Erythroblast (primary cell): ENCODE measurements at regions not wholly inside any gene's neighbourhood (a gene's known extent, or its start where the extent isn't known, plus 50 kb on each side); places are given as distances from the start of the nearest gene placed in this dataset.

Experiments
- DNase-seq, 2 experiments: peaks; one replicate each; lab custom pipeline; 2025; lab: John Stamatoyannopoulos, UW
- GATA1 ChIP-seq: IDR thresholded peaks from 2 replicates; pipeline ENCODE4 v1.6.1; 2011; ENCODE audit warnings: low read depth, mild to moderate bottlenecking, control low read depth, low read length, moderate library complexity
- POLR2A ChIP-seq: IDR thresholded peaks from 2 replicates; pipeline ENCODE4 v1.6.1; 2011; ENCODE audit warnings: mild to moderate bottlenecking, low read length

GRCh38 chr20:51144476-51144875, 121.6 kb upstream of the KCNG1 start:
- TF ChIP-seq GATA1 (no peak), POLR2A (no peak)
- no peak for DNase-seq

- DNase-seq = no peak
- TF ChIP-seq GATA1 = no peak
- TF ChIP-seq POLR2A = no peak
Observed at GRCh38 chr20:51143652-51144051, 120.7 kb upstream of the KCNG1 start.

- TF ChIP-seq POLR2A (no peak), GATA1 (no peak)
Observed at GRCh38 chr20:51142448-51142847, 119.5 kb upstream of the KCNG1 start.

DNA sequence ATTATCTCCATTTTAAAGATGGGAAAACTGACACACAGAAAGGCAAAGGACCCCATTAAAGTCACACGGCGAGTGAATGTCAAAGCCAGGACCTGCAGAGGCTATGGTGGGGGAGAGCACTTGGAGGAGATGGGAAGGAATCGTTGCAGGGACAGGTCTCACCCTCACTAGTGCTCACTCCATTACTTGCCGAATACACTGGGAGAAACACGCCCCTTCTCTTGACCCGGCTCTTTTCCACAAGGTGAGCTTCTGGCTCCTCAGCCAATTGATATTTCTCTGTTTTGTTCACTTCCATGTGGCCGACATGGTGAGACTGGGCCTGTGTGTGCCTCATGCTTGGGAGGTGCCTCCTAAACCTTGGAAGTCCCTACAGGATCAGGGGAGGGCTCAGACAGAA, 117.8 kb upstream of the KCNG1 start:
- no peak for TF ChIP-seq POLR2A
- no peak for TF ChIP-seq GATA1
- no peak for DNase-seq

More at GRCh38 chr20:51142448-51142847, 119.5 kb upstream of the KCNG1 start:
- no peak for DNase-seq

DNA sequence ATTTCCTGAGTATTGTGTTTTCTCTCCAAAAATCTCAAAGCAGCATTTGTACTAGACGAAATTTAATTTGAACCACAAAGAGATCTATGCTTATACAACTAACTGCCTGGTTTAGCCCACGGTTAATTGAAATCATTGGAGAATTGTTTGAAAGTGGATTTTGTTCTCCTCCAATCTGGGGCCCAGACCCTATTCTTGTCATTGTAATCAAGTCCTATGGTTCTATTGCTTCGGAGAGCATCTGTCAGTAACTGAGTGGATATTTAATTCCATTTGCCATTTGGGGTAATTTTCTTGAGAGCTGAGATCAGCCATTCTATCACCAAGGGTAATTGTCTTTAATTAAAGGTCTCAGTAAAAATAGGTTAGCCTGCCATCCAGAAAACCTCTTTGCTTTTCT, 117.0 kb upstream of the KCNG1 start:
- no peak for TF ChIP-seq GATA1
- TF ChIP-seq POLR2A = no peak
- DNase-seq = no peak

- no peak for TF ChIP-seq POLR2A
- no peak for TF ChIP-seq GATA1
Observed at GRCh38 chr20:51138576-51138975, 115.7 kb upstream of the KCNG1 start.

DNA sequence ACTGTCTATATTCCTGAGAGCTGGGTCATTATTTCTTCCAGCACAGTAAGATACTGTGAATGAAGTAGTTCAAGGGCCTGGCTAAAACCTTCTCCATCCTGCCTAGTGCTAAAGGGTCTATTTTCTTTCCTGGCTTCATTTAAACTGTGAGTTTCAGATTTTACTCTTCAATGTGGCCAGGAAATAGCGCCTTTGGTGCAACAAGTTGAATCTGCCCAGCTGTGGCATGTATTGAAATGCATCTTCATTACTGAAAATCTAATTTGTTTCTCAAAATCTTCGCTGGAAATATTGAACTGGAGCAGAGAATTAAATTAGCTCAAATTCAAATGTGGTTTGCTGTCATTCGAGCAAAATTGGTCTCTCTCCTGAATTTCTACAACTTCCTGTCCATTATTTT, 114.6 kb upstream of the KCNG1 start:
- no peak for DNase-seq
- TF ChIP-seq GATA1 (no peak), POLR2A (no peak)

More at GRCh38 chr20:51138576-51138975, 115.7 kb upstream of the KCNG1 start:
- no peak for DNase-seq

GRCh38 chr20:51135926-51136715, 113.2 kb upstream of the KCNG1 start:
- TF ChIP-seq POLR2A = no peak
- no peak for TF ChIP-seq GATA1
- no peak for DNase-seq

DNA sequence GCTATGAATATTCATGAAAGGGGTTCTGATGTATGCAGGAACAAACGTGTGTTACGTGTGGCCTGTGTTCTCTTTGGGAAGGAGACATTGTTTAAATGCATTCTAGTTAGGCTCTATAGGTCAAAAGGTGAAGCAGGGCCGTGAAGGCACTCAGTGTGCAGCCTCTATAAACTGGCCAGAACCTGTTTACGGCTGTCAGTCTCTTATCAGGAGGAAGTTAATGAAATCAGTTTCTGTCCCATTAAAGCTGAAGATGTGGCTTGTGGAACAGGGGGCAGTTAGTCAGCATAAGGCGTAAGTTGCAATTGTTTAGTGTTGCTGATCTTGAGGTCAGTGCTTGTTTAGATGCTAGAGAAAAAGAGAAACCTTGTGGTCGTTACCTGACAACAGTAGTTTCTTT, 111.5 kb upstream of the KCNG1 start:
- TF ChIP-seq POLR2A = no peak
- TF ChIP-seq GATA1 = no peak
- DNase-seq = no peak

DNA sequence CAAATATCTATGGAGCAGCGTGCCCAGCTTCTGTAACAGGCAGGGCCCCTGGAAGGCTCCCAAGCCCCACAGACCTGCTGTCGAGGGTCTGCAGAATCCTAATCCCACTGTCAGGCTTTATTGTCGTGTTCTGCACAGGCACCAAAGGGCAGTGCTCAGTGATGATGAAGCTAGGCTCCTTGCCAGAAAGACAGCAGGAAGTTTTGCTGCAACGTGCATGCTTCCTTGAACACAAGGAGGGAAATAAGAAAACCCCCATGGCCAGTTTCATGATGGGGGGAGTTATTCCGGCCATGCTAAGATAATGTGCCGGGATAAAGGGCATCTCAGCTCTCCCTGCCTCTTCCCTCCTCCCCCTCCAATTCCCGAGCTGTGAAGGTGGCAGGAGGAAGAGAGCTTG, 109.4 kb upstream of the KCNG1 start:
- no peak for TF ChIP-seq POLR2A
- no peak for TF ChIP-seq GATA1
- DNase-seq = no peak

DNA sequence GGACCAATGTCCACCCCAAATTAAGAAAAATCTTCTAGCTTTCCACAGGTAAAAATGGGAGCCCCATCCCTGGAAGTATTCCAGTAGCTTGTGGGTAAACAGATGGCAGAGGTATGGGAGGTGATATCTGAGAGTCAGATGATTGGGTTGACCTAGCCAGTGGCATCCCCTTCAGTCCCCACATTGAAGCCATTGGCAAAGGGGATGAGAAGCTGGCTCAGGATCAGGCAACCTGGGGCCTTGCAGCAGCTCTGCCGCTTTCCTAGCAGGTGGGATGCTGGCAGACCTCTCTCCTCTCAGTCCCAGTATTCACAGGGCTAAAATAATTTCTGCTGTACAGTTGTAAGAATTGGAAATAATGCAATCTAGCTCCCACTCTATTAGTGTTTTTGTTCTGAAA, 108.9 kb upstream of the KCNG1 start:
- no peak for TF ChIP-seq POLR2A
- TF ChIP-seq GATA1 = no peak

DNA sequence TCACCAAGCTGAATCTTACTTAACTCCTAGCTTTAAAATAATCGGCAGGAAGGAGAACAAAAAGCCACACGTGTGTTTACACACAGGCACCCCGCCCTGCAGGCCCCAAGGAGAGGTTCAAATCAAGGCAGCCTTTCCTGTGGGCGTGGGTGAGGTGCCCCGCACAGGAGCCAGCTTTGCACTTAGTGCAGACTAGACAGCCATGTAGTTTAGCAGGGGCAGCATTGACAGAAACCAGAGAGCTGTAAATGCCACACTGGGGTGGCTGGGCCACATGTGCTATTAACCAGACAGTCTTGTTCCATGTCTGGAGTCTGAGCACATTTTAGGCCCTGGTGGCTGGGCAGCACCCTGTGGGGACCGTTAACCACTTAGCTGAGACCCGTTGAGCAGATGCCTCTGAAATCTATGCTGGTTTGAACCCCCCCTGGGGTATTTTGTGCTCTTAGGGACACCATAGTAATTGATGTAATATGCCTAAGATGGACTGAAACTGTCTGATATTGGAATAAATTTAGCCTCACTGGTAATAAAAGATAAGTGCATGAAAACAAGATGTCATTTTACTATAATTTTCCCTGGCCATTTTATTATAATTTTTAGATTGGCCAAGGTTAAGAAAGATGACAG, 106.4 kb upstream of the KCNG1 start:
- TF ChIP-seq POLR2A (no peak), GATA1 (no peak)
- no peak for DNase-seq

More for the DNA sequence above, 108.9 kb upstream of the KCNG1 start:
- no peak for DNase-seq

DNA sequence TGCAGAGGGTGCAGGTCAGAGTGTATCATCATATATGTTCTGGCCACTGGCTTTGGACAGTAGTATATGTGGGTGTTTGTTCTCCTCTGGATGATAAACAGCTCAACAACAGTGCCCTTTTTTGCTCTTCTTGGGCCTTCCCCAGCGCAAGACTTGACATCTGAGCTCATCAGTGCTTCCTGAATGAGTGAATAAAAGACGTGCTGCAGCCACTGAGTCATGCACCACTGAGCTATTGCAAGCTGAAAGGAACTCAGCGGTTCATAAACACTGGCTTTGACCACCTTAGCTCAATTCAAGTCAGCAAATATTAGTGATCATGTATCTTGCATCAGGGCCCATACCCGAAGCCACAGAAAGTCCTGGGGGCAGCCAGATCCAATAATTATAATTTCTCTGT, 105.3 kb upstream of the KCNG1 start:
- no peak for DNase-seq
- TF ChIP-seq GATA1 (no peak), POLR2A (no peak)

- no peak for TF ChIP-seq GATA1
- no peak for TF ChIP-seq POLR2A
- DNase-seq = no peak
Observed at GRCh38 chr20:51127713-51128112, 104.8 kb upstream of the KCNG1 start.

DNA sequence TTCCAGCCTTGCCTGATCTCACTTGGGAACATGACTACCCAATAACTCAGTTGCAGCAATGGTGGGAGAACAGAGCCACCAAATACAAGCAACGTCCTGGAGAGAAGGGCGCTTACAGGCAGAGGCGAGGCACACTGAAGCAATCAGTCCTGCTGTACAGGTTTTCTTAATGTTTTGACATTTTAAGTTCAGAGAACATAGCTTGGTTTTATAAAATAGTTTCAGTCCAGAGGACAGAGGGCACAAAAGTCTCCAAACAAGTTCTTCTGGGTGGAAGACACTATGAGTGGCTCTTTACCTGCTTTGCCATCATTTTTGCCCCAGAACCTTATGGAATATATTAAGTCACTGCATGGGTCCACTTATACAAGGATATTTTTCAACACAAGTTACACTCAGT, 103.4 kb upstream of the KCNG1 start:
- DNase-seq = no peak

More for the DNA sequence above, 103.4 kb upstream of the KCNG1 start:
- TF ChIP-seq GATA1 (no peak), POLR2A (no peak)
